GM21737 (cell line): ENCODE measurements at regions not wholly inside any gene's neighbourhood (a gene's known extent, or its start where the extent isn't known, plus 50 kb on each side); places are given as distances from the start of the nearest gene placed in this dataset.
"Not testable (repeated sequence)": the region's sequence is repeated elsewhere in the genome, so short reads cannot be mapped to it uniquely, and the experiment has no call there.

ENCODE experiments used
- ATAC-seq: cut with Tn5 transposase; IDR thresholded peaks from one replicate; pipeline ENCODE4 v1.9.1; 2021; ENCODE audit warnings: mild to moderate bottlenecking, moderate library complexity; ENCODE audit not compliant: unreplicated experiment

DNA sequence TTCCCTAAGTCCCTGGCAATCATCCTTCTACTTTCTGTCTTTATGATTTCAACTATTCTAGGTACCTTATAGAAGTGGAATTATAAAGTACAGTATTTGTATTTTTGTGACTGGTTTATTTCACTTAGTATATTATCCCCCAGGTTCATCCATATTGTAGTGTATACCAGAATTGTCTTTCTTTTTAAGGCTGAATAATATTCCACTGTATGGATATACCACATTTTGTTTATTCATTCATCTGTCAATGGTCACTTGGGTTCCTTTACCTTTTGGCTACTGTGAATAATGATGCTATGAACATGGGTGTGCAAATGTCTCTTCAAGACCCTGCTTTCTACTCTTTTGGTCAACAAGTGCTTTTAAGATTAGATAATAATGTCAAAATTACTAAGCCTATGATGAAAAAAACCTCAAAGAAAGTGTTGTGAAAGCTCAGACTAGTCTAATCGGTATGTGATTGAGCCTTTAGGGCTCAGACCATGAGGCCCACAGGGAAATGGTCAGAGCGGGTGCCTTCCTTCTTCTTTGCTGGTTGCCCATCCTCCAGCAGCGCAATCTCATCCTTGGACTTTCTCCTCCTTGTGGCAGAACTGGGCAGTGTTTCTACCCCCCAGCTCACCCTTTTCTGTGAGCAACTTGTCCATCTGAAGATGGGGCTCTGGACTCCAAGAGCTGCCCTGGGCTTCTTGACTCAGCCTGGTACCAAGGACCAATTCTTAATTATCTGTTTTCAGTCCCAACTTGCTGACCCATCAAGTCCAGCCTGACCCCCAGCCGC lies 105.4 kb downstream of the TTC8 start:
- no peak for ATAC-seq

DNA sequence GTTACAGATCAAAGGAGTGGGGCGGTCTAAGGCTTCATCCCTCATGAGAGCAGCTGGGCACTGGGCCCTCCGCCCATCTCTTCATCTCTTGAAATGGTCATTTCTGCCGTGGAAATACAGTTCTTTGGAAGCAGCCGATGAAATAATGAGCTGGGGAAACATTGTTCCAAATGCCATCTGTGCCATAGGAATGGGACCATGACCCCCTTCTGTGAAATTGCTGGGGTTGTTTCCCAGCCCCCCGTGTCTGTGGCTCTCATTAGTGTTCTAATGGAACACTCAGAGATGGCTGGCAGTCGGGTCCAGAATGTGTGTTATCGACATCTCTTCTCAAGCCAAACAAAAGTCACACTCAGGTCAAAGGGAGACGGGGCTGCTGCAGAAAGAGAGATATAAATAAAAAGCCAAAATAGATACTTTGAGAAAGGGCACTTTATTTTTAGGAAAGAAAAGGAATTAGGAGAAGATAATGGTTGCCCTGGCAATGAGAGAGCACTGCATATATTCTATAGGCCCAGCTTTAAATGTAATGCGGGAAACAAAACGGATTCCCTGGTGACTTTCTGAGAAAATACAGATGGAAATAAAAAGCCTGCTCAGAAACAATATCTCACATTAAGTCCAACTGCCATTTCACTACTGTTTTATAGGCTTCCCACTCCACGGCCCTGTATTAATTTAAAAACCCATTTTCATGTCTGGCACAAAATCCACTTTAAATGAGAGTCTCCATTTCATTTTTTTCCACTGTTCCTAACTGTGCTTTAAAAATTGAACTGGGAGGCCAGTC lies 107.1 kb downstream of the TTC8 start:
- ATAC-seq: no peak

GRCh38 chr14:88933191-88933590 lies 108.7 kb downstream of the TTC8 start:
- ATAC-seq: no peak

GRCh38 chr14:88934351-88934806 lies 109.9 kb downstream of the TTC8 start:
- ATAC-seq: no peak

- no peak for ATAC-seq
Measured at GRCh38 chr14:88935083-88935482, 110.6 kb downstream of the TTC8 start.

- ATAC-seq: no peak
Measured at GRCh38 chr14:88937706-88938105, 113.3 kb downstream of the TTC8 start.

DNA sequence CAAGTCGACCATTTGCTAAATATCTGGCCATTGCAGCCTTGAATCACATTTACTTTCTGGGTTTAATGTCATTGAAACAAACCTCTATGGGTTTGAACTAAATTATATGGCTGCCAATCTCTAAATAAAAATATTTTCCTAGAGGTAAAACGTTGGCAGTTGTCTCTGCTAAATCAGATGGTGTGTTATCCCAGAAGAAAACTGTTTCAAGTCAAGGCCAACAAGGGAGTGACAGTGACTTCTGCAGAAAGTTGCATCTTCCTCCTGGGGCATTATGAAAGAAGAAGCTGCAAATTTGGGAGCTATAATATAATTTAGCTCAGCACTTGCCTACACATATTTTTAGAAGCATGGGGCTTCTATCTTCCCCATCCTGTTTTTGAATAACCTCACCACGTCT lies 116.2 kb downstream of the TTC8 start:
- no peak for ATAC-seq

DNA sequence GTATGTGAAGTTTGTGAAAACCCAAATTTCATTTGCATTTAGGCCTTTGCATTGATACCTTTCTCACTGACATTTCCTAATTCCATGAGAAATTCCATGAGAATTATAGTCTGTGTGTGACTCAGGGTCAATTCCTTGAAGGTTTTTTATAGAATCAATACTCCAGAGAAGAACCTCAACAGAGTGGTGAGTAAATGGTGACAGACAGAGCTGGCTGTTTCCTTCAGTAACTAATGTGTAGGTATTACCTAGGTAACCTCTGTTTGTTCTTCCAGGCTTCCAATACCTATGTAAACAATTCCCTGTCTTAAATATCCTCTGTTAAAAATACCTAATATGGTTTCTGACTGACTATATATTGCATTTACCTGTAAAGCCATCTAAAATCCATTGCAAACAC lies 117.0 kb downstream of the TTC8 start:
- ATAC-seq: no peak

DNA sequence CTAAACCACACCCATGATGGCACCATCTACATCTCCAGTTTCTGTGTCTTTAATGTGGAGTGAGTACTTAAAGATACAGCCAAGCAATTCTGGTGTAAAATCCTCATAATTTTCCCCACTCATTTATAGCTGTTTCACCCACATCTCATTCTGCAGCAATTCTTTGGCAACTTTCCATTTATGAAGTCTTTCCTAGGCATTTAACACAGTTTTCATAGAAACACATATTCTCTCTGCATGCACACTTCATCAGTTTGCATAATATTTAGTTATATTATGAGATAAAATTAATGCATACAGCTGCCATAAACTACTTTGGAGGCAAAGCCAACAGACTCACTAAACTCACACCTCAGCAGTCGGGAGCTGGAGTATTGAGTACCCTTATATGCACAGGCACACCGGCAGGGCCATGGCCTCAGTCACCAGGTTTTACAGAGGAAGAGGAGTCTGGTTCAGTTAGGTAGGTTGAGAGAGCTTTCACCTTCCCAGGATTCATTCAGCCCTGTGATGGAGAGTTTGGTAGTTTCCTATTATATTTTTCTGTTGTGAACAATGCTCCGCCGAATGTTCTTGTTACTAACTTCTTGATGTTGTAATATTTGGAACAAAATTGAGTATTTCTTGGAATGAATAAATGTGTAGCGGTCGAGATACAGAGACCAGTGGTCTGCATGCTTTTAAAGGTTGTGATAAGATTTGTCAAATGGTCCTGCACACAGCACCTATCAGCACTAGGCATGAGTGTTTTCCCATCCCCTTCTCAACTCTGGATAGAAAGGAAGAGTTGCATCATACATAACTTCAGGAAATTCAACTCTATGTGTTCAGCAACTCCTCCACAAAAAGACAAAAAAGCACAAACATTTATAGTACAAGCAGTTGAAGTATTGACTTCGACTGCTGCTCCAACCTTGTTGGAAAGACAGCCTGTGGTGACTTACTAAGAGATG lies 123.5 kb downstream of the TTC8 start:
- ATAC-seq: no peak

GRCh38 chr14:88950069-88950468 lies 125.6 kb downstream of the TTC8 start:
- ATAC-seq: no peak

GRCh38 chr14:88951370-88951769 lies 126.9 kb downstream of the TTC8 start:
- ATAC-seq: no peak

DNA sequence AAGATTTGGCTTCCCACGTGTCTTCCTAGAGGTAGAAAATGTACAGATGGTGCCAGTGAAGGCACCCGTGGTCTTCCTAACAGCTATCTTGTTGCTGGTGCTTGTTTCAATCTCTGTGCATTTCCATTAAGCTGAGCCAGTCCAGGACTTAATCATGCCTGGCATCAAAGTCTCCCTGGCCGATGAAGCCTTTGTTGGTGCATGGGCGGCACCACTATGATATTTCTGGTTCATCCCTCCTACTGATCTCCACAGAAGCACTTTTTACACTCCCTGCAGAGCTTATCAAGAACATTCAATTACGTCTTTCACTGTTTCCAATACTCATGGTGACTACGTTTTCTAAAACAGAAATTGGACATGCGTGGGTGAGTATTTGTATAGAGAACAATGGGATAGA lies 128.4 kb downstream of the TTC8 start:
- no peak for ATAC-seq

DNA sequence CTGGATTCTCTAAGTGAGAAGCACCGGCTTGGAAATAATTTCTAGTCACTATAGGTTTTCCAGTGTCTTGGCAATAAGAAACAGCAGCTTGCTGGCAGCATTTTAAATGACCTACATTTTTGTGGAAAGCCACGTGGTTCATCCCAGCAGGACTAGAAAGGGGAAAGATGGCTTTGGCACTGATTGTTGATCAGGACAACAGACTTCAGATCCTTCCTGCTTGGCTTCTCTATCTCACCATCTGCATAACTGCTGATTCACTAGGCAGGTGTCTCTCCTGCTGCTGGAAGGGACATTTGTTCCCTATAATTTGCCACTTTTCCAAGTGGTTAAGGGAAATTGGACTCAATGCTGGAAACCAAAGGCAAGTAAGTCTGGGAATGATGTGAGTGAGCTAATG lies 131.0 kb downstream of the TTC8 start:
- no peak for ATAC-seq

GRCh38 chr14:88960496-88960895 lies 136.0 kb downstream of the TTC8 start:
- ATAC-seq: no peak

- no peak for ATAC-seq
Measured at GRCh38 chr14:88961214-88961613, 136.8 kb downstream of the TTC8 start.

DNA sequence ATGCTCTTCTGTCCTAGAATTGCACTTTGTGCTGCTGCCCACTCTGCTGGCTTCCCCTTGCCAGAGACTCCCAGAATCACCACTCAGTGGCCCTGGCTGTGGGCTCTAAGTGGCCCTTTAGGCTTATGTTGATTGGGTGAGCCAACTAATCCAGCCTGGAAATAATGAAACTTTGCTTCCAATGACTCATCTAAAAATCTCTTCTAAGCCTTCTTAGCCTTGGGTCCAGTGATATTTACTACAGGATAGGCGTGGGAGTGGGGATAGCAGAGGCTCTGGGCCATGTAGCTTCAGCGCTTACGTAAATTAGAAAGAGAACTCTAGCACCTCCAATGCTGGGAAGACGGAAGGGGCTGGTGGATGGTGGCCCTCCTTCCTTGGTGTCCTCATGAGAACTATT lies 137.9 kb downstream of the TTC8 start:
- ATAC-seq: no peak

GRCh38 chr14:88967299-88967698 lies 142.8 kb downstream of the TTC8 start:
- ATAC-seq: no peak

- no peak for ATAC-seq
Measured at GRCh38 chr14:88975043-88975830, 150.8 kb downstream of the TTC8 start.

DNA sequence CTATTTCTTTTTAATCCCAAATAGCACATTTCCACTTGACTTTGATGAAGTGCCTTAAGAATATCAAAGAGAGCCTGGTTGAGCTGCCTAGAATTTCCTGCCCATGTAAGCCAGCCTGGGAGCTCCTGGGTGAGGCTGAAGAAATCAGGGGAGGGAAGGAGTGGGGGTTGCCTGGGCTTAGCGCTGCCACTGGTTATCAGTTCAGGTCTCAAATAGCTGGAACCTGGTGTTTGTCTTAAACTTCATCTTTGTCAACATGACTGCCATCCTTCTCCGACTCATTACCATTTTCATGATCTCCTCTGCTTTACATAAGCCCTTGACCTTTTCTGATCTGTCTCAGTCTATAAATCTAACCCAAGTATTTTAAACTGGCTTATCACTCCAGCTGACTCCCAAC lies 151.5 kb downstream of the TTC8 start:
- ATAC-seq: no peak

DNA sequence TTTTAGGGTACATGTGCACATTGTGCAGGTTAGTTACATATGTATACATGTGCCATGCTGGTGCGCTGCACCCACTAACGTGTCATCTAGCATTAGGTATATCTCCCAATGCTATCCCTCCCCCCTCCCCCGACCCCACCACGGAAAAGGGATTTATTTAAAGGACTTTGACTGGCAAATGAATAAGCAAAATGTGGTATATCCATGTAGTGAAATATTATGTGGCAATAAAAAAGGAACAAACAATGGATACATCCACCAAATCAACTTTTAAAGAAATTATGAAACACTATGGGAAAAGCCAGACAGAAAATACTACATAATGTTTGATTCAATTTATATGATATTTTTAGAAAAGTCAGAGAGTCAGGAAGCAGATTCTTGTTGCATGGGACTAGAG lies 156.5 kb downstream of the TTC8 start:
- not testable (repeated sequence) for ATAC-seq
